Colon (tissue), 2 donors: ENCODE measurements at regions not wholly inside any gene's neighbourhood (a gene's known extent, or its start where the extent isn't known, plus 50 kb on each side); places are given as distances from the start of the nearest gene placed in this dataset.
"Not testable (repeated sequence)": the region's sequence is repeated elsewhere in the genome, so short reads cannot be mapped to it uniquely, and the experiment has no call there.

Source experiments
- FAIRE-seq: peaks from 2 replicates; lab custom pipeline; 2012; peaks lifted over from hg19 to GRCh38; lab: Jason Lieb, UNC
- donor health status: control.
- donor health status: control.

- FAIRE-seq = no peak
These were observed 153.1 kb downstream of the PCDH17 start for GRCh38 chr13:57784633-57785032.

DNA sequence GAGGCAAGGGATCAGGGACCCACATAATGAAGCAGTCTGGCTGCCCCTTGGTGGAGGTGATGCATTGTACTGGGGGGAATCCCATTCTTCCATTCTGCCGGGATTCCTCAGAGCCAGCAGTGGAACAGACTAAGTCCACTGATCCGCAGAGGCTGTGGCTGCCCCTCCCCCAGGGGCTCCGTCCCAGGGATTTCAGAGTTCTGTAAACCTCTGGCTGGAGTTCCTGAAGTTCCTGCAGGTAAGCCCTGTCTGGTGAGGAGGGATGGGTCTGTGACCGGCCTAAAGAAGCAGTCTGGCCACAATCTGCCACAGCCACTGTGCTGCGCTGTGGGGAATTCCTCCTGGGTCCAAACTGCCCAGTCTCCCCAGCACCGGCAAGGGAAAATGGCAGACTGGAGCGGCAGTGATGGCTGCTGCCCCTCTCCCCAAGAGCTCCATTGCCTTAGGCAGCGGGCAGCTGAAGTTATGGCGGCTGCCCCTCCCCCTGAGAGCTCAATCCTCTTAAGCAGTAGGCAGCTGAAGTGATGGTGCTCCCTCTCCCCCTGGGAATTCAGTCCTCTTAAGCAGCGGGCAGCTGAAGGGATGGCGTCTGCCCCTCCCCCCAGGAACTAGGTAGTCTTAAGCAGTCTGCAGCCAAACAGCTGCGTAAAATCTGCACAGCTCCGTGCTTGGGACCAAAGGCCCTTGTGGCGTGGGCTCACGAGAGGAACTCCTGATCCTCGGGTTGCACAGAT is 155.7 kb downstream of the PCDH17 start:
- no peak for FAIRE-seq

DNA sequence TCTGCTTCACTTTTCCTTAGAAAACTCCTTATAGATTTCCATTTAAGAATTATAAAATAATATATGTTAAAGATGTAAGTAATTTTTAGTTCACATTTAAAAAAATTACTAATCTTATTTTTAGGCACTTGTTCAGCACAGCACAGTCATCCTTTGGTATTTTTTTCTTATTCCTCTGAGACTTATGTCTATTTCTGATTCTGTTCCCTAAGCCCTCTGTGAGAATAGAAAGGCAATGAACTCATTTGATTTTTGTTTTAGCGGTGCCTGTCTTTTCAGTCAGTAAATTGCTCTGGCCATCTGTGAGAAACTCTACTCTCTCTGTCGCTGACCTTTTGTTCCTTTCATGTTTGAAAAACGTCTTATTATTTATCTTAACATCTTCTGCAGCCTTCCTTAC is 168.1 kb downstream of the PCDH17 start:
- no peak for FAIRE-seq

DNA sequence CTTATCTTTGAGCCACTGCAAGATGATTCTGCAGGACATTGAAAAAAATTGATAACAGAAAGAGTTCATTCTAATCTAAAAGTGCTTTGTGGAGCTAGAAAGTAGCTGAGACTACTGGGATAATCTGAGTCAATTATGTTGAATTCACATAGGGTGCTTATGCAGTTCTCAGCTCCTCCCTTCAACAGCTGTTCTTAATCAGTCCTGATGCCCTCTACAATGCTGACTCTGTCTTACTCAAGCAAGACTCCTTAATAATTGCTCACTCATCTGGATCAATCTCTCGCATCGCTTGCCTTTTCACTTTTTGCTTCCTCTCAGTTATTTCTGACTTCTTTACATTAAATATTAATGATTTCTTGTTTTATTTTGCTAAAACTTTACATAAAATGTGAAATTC is 182.1 kb downstream of the PCDH17 start:
- no peak for FAIRE-seq

DNA sequence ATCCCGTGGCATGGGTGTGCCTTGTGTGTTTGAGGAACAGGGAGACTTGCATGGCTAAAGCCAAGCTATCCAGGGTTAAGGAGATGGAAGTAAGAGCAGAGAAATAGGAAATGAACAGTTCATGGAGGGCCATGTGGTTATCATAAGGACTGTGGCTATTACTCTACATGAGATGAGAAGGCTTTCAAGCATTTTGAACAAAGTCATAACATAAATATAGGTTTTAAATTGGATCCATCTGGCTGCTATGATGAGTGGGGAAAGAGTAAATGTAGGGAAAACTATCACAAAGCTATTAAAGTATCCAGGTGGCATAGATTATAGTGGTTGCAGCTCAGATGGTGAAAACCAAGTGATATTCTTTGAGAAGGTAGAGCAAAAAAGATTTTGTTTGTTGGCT is 184.1 kb downstream of the PCDH17 start:
- FAIRE-seq = no peak

DNA sequence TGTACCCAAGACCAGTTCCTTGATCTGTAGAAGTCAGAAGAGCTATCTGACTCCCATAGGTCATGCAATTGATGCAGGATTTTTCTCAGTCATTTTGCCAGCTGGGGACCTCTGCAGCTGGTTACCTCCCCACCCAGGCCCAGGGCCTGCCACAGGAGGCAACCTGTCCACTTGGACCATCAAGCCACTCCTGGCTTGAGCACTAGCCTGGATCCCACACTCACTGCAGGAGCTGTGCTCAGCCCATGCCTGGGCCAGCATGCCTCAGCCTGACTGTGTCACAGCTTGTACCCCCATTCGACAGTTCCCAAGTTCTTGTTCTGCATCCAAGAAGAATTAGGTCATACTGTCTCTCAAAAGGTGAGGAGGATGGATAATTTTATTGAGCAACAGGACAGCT is 189.4 kb downstream of the PCDH17 start:
- FAIRE-seq = no peak

GRCh38 chr13:57823704-57824103 is 192.2 kb downstream of the PCDH17 start:
- FAIRE-seq = no peak

GRCh38 chr13:57824121-57824520 is 192.6 kb downstream of the PCDH17 start:
- no peak for FAIRE-seq

DNA sequence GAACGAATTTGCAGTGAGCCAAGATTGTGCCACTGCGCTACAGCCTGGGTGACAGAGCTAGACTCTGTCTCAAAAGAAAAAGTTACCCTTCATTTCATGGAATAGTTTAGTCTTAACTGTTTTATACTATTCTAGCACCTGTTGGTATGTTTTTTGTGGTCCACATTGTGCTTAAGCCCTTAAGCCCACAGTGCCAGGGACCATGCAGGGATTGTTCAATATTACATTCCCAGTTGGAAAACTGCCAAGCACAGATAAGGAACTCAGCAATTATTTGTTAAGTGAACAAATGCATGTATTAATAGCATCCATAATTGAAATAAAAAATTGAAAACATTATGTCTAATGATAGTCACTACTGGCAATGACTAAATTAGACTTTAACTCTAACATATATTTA is 193.5 kb downstream of the PCDH17 start:
- no peak for FAIRE-seq

DNA sequence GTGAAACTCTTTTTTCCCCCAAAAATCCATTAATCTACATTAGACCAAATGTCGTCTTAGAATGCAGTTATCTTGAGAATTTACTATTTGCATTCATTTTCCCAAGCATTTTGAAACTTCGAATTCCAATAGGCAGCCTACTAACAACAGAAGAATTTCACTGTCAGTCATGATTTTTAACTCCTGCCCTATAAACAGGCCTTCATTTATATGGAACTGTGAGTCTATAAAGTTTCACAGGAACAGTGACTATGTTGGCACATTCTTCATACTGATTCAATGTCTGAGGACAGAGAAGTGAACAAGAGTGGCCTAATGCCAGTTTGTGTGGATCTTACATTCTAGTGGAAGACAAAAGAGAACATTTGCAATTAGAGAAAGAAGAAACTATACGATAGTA is 198.0 kb downstream of the PCDH17 start:
- no peak for FAIRE-seq

DNA sequence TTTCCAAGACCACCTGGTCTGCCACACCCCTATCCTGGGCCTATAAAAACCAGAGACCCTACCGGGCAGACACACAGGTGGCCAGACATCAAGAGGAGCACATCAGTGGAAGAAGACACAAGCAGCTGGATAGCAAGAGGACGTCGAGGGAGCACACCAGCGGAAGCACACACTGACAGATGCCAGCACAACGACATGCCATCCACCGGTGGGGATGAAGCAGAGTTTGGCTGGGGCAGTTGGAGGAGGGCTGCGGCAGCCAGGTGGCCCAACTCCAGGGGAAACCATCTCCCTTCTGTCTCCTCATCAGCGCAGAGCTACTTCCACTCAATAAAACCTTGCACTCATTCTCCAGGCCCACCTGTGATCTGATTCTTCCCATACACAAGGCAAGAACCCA is 200.6 kb downstream of the PCDH17 start:
- no peak for FAIRE-seq

DNA sequence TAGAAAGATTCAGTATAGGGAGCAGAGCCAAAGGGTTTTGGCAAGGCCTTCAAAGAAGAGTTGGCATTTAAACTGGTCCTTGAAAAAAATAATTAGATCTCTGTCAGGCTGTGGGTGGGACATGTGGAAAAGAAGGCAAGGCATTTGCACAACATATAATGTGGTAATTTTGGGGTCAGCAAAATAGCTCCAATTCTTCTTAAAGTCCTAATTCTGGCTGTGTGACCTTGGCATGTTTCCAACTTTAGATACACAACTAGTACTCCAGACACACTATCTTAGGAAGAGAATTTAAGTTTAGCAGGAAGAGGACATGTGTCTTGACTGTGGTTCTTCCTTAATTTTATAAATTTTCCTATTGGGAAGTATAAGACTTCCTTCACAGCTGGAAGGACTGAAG is 206.3 kb downstream of the PCDH17 start:
- FAIRE-seq = no peak

- FAIRE-seq = no peak
These were observed 212.0 kb downstream of the PCDH17 start for GRCh38 chr13:57843521-57843920.

GRCh38 chr13:57846600-57847173 is 215.1 kb downstream of the PCDH17 start:
- FAIRE-seq = no peak

DNA sequence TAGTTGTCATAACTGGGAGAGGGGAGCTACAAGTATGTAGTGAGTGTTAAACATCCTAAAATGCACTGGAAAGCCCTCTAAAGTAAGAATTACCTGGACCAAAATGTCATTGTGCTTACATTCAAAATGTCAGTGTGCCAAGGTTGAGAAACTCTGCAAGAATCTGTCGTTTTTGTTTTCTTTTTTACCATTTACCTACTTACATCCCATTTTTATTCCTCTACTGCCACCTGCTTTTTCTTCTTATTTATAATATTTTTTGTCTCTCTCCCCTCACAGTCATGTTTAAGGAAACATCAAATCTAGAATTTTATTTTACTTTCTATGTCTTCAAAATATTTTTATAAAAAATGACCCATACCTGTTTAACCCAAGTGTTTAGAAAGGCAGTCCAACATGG is 226.4 kb downstream of the PCDH17 start:
- no peak for FAIRE-seq

DNA sequence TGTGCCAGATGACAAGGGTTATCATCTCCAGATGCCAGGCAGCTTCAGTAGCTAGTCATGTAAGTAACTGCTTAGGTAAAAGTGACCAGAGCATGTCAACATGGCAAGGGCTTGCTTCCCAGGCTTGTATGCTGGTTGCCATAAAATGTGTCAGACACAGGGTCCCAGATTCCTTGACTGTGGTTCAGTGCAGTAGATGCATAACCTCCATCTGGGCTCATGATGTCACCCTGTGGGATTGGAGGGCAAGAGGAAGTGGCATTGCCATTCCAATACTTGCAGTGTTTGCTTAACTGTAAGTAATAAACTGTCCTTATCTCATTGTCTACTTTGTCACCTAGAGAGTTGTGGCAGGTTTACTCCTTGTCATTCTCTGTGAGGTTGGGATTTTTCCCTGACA is 226.8 kb downstream of the PCDH17 start:
- no peak for FAIRE-seq

- no peak for FAIRE-seq
These were observed 231.3 kb downstream of the PCDH17 start for GRCh38 chr13:57862879-57863278.

- no peak for FAIRE-seq
These were observed 234.2 kb downstream of the PCDH17 start for GRCh38 chr13:57865600-57866294.

DNA sequence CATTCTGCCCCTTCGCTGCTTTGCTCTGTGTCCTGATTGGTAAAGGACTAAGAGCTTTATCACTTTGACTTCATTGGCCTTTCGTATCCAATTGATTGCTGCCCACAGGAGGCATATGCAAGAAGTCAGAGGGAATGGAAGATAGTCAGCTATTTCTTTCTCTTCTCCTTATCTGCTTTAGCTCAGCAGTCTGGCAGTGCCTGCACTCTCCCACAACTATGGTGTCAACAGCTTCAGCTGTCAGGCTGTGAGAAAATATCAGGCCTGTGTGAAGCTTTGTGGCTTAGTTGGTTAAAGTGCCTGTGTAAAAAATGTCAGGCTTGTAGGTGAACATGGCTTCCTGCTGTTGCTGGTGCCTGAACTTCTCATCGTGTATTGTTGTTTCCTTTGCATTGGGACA is 243.0 kb downstream of the PCDH17 start:
- FAIRE-seq = no peak

GRCh38 chr13:57877601-57878000 is 246.1 kb downstream of the PCDH17 start:
- FAIRE-seq = no peak

DNA sequence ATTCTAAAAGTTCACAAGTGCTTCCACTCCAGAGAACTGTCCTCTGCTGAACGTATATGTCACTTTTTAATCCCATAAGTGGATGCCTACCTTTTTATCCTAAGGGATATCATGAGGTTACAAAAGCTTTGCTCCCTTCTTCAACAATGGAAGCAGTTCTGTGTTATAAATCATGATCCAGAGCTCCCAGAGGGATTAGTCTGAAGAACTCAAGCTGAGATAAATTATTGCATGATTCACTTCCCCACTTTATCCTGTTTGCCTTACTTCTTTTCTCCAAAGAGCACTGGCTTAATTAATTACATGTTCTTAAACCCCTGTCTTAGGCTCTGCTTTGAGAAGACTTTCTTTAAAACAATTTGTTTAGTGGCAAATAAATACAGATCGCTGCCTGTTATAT is 246.7 kb downstream of the PCDH17 start:
- no peak for FAIRE-seq

- no peak for FAIRE-seq
These were observed 265.7 kb downstream of the PCDH17 start for GRCh38 chr13:57897225-57897624.

DNA sequence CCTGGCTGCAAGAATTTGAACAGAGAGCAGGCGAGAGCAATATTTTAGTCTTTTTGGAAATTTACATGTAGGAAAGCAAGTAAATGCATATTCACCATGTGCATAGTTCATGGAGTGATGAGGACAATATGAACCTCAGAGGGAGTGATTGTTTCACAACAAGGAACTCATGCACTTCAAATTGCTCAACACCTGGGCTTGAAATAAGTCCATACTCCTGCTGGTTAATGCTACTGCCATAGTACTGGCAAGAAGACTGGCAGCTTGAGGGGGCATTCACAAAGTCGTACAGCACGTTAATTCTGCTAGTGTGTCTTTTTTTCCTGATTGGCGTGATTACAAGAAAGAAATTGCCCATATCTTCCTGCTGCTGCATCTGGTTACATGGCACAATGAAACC is 267.6 kb downstream of the PCDH17 start:
- FAIRE-seq = no peak

- not testable (repeated sequence) for FAIRE-seq
These were observed 278.3 kb downstream of the PCDH17 start for GRCh38 chr13:57909833-57910232.
